ENCODE measurements at regions not wholly inside any gene's neighbourhood (a gene's known extent, or its start where the extent isn't known, plus 50 kb on each side); places are given as distances from the start of the nearest gene placed in this dataset.
A peak's percentile ranks its signal among the peaks of the same experiment; 100 is the strongest.

DNA sequence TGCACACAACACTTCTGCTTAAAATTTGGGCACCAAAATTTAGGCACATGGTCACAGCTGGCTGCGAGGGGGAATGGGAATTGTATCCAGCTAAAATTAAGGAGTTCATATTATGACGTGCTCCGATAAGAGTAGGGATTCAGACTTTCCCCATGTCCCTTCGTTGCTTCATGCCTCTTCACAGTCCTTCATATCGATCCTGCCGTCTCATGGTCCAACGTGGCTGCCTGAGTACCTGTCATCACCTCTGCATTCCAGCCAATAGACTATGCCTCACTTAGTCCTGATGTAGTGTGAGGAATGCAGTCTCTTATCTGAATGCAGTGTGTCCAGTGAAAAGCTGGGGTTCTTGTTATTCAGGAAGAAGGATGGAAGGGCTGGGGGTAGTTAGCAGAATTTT is 108.6 kb downstream of the SIK1 start:
- TF ChIP-seq, protein P1, sequence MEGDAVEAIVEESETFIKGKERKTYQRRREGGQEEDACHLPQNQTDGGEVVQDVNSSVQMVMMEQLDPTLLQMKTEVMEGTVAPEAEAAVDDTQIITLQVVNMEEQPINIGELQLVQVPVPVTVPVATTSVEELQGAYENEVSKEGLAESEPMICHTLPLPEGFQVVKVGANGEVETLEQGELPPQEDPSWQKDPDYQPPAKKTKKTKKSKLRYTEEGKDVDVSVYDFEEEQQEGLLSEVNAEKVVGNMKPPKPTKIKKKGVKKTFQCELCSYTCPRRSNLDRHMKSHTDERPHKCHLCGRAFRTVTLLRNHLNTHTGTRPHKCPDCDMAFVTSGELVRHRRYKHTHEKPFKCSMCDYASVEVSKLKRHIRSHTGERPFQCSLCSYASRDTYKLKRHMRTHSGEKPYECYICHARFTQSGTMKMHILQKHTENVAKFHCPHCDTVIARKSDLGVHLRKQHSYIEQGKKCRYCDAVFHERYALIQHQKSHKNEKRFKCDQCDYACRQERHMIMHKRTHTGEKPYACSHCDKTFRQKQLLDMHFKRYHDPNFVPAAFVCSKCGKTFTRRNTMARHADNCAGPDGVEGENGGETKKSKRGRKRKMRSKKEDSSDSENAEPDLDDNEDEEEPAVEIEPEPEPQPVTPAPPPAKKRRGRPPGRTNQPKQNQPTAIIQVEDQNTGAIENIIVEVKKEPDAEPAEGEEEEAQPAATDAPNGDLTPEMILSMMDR (conservative IDR thresholded peaks at IDR 0.05; ENCODE audit: low read length): 0 out of 2 replicates have a peak, but pooled peaks have one; percentile 19
- TF ChIP-seq EZH2phosphoT487 (IDR thresholded peaks at IDR 0.05; ENCODE audit: borderline replicate concordance, low read depth, low read length): no peak
